H1 (cell line): ENCODE measurements at regions not wholly inside any gene's neighbourhood (a gene's known extent, or its start where the extent isn't known, plus 50 kb on each side); places are given as distances from the start of the nearest gene placed in this dataset.

Experiments used
- ASH2L ChIP-seq: fragments of 200-600, 300-600 bp; sonication (generic); IDR thresholded peaks from one replicate; pipeline ENCODE4 v1.7.1; 2017; ENCODE audit warnings: low read length
- BCL11A ChIP-seq, 2 experiments: IDR thresholded peaks; one replicate each; pipeline ENCODE4 v1.6.1; 2011; ENCODE audit warnings: low read depth in 2 of 2, low read length in 2 of 2, mild to moderate bottlenecking in 2 of 2
- CEBPB ChIP-seq: IDR thresholded peaks from 2 replicates; pipeline ENCODE4 v1.6.1; 2012; ENCODE audit warnings: low read depth, low read length
- EGR1 ChIP-seq: IDR thresholded peaks from 2 replicates; pipeline ENCODE4 v1.6.1; 2011; ENCODE audit warnings: low read depth, low read length, borderline replicate concordance
- EP300 ChIP-seq, 2 experiments: IDR thresholded peaks; 1 replicate in 1 of 2; 2 replicates in 1 of 2; pipeline ENCODE4 v1.6.1; 2011 to 2012; ENCODE audit warnings: low read depth in 2 of 2, low read length in 2 of 2, mild to moderate bottlenecking in 2 of 2, borderline replicate concordance in 1 of 2, inconsistent platforms in 1 of 2, moderate library complexity in 1 of 2
- EZH2 ChIP-seq: fragments of 200-600 bp; sonication (generic); IDR thresholded peaks from 2 replicates; pipeline ENCODE4 v1.7.1; 2012; ENCODE audit warnings: low read depth, mild to moderate bottlenecking, moderate library complexity, low read length, inconsistent platforms; ENCODE audit not compliant: severe bottlenecking
- GABPA ChIP-seq: IDR thresholded peaks from 2 replicates; pipeline ENCODE4 v1.6.1; 2011; ENCODE audit warnings: mild to moderate bottlenecking, low read length, moderate library complexity, borderline replicate concordance; ENCODE audit not compliant: insufficient read depth
- GTF2F1 ChIP-seq: IDR thresholded peaks from 2 replicates; pipeline ENCODE4 v1.6.1; 2012; ENCODE audit warnings: low read depth, low read length, improper control_type of control experiment, borderline replicate concordance
- NANOG ChIP-seq: IDR thresholded peaks from 2 replicates; pipeline ENCODE4 v1.6.1; 2011; ENCODE audit warnings: low read length, low read depth, mild to moderate bottlenecking, inconsistent platforms; ENCODE audit not compliant: insufficient read depth, poor library complexity, severe bottlenecking

DNA sequence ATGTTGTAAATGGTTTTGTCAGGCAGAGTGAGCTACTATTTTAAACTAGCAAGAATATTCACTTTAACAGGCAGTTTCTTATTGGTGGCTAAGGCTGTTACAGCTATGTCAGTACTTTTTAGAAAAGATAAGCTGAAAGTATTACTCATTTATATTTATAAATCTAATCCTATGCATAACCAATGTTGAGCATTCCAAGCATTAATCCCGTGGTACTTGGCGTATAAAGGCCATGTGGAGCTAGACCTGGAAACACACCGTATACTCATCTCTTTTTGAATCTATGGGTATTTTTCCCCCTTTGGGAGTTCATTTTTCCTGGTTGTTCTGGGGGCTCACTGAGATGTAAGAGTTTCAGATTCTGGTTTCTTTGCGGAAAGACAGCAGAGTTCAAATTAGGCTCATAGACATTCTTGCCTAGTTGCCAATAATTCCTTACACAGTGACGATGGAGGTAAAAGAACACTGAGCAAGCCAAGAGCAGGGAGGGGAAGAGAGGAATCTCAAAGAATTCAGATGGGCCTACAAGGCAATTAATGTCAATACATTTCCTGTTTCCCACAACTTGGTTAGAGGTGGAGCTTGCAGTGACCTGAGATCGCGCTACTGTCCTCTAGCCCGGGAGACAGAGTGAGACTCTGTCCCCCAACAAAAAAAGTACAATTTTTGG, 211.5 kb downstream of the SOX4 start (continued):
- TF ChIP-seq EZH2, result no peak
- no peak for TF ChIP-seq EGR1
- no peak for TF ChIP-seq CEBPB
- TF ChIP-seq EP300 (IDR thresholded peaks at IDR 0.05; ENCODE audit: borderline replicate concordance in 1 of 2, low read depth in 2 of 2, low read length in 2 of 2), result no peak
- TF ChIP-seq GABPA, result no peak
- no peak for TF ChIP-seq GTF2F1
- no peak for TF ChIP-seq ASH2L
- no peak for TF ChIP-seq BCL11A (IDR thresholded peaks at IDR 0.05; ENCODE audit: low read depth in 2 of 2, low read length in 2 of 2)
- TF ChIP-seq NANOG, result no peak
- TF ChIP-seq, all 59 proteins: peak for 0
